H9 (cell line): ENCODE measurements at regions not wholly inside any gene's neighbourhood (a gene's known extent, or its start where the extent isn't known, plus 50 kb on each side); places are given as distances from the start of the nearest gene placed in this dataset.

Experiments used
- DNase-seq: peaks from one replicate; pipeline ENCODE4 v3.0.0-alpha.2; 2017
- H2AFZ ChIP-seq: one replicate; pipeline ENCODE4 v1.6.1; 2013; ENCODE audit warnings: mild to moderate bottlenecking, low read length, control low read depth, moderate library complexity
- H2AK5ac ChIP-seq: 2 replicates; pipeline ENCODE4 v1.6.1; 2013; ENCODE audit warnings: low read length, control low read depth, mixed read lengths; ENCODE audit not compliant: insufficient read length
- H2BK120ac ChIP-seq: one replicate; pipeline ENCODE4 v1.6.1; 2013; ENCODE audit warnings: low read depth, mild to moderate bottlenecking, low read length, control low read depth, inconsistent platforms; ENCODE audit not compliant: poor library complexity, severe bottlenecking
- H2BK12ac ChIP-seq: 2 replicates; pipeline ENCODE4 v1.6.1; 2013; ENCODE audit warnings: low read length, control low read depth, mixed read lengths, low read depth; ENCODE audit not compliant: insufficient read length
- H2BK15ac ChIP-seq: 2 replicates; pipeline ENCODE4 v1.6.1; 2013; ENCODE audit warnings: low read depth, low read length, control low read depth
- H2BK20ac ChIP-seq: one replicate; pipeline ENCODE4 v1.6.1; 2013; ENCODE audit warnings: low read depth, mild to moderate bottlenecking, low read length, control low read depth, inconsistent platforms; ENCODE audit not compliant: poor library complexity, severe bottlenecking
- H2BK5ac ChIP-seq: 2 replicates; pipeline ENCODE4 v1.6.1; 2013; ENCODE audit warnings: low read length, control low read depth, mixed read lengths; ENCODE audit not compliant: insufficient read length
- H3K14ac ChIP-seq: 2 replicates; pipeline ENCODE4 v1.6.1; 2013; ENCODE audit warnings: low read length, control low read depth; ENCODE audit not compliant: insufficient read depth
- H3K18ac ChIP-seq: 2 replicates; pipeline ENCODE4 v1.6.1; 2013; ENCODE audit warnings: low read depth, mild to moderate bottlenecking, mixed read lengths, low read length, control low read depth; ENCODE audit not compliant: insufficient read length
- H3K23ac ChIP-seq: 2 replicates; pipeline ENCODE4 v1.6.1; 2013; ENCODE audit warnings: low read length, control low read depth, mixed read lengths, low read depth; ENCODE audit not compliant: insufficient read length
- H3K23me2 ChIP-seq: 2 replicates; pipeline ENCODE4 v1.6.1; 2013; ENCODE audit warnings: low read depth, mild to moderate bottlenecking, mixed read lengths, low read length, control low read depth; ENCODE audit not compliant: insufficient read length, poor library complexity, severe bottlenecking
- H3K27ac ChIP-seq: 2 replicates; pipeline ENCODE4 v1.5.1; 2013; ENCODE audit warnings: low read length, control low read depth, mixed read lengths, low read depth; ENCODE audit not compliant: insufficient read length
- H3K27me3 ChIP-seq: 2 replicates; pipeline ENCODE4 v1.6.1; 2013; ENCODE audit warnings: low read length, control low read depth, inconsistent platforms; ENCODE audit not compliant: insufficient read depth
- H3K4ac ChIP-seq: 2 replicates; pipeline ENCODE4 v1.6.1; 2013; ENCODE audit warnings: low read depth, mild to moderate bottlenecking, control low read depth, inconsistent platforms, low read length, moderate library complexity
- H3K4me1 ChIP-seq: 2 replicates; pipeline ENCODE4 v1.6.1; 2013; ENCODE audit warnings: low read length, control low read depth, inconsistent platforms; ENCODE audit not compliant: insufficient read depth
- H3K4me2 ChIP-seq: 2 replicates; pipeline ENCODE4 v1.6.1; 2013; ENCODE audit warnings: low read length, control low read depth, mixed read lengths; ENCODE audit not compliant: insufficient read length, insufficient read depth
- H3K56ac ChIP-seq: 2 replicates; pipeline ENCODE4 v1.6.1; 2013; ENCODE audit warnings: low read depth, mild to moderate bottlenecking, mixed read lengths, low read length, control low read depth; ENCODE audit not compliant: insufficient read length
- H3K79me1 ChIP-seq: 2 replicates; pipeline ENCODE4 v1.6.1; 2013; ENCODE audit warnings: low read depth, mild to moderate bottlenecking, moderate library complexity, low read length, control low read depth, inconsistent platforms; ENCODE audit not compliant: insufficient read depth, poor library complexity, severe bottlenecking
- H3K79me2 ChIP-seq: 2 replicates; pipeline ENCODE4 v1.6.1; 2013; ENCODE audit warnings: low read length, control low read depth, inconsistent platforms; ENCODE audit not compliant: insufficient read depth
- H3K9ac ChIP-seq: 2 replicates; pipeline ENCODE4 v1.6.1; 2013; ENCODE audit warnings: low read length, control low read depth, mixed read lengths; ENCODE audit not compliant: insufficient read length; ENCODE audit errors: extremely low read depth
- H3K9me3 ChIP-seq: one replicate; pipeline ENCODE4 v1.6.1; 2013; ENCODE audit warnings: low read depth, low read length, inconsistent platforms; ENCODE audit not compliant: control insufficient read depth
- H3T11ph ChIP-seq: one replicate; pipeline ENCODE4 v1.6.1; 2013; ENCODE audit warnings: mild to moderate bottlenecking, low read length, control low read depth, inconsistent platforms
- H4K20me1 ChIP-seq: one replicate; pipeline ENCODE4 v1.6.1; 2013; ENCODE audit not compliant: control insufficient read depth, insufficient read length, insufficient read depth
- H4K5ac ChIP-seq: 2 replicates; pipeline ENCODE4 v1.6.1; 2013; ENCODE audit warnings: low read depth, mild to moderate bottlenecking, mixed read lengths, low read length, control low read depth; ENCODE audit not compliant: insufficient read length
- H4K8ac ChIP-seq: replicated peaks from 2 replicates; pipeline ENCODE4 v1.6.1; 2013; ENCODE audit warnings: low read length, control low read depth, mixed read lengths, low read depth; ENCODE audit not compliant: insufficient read length
- H4K91ac ChIP-seq: 2 replicates; pipeline ENCODE4 v1.6.1; 2013; ENCODE audit warnings: low read depth, mild to moderate bottlenecking, moderate library complexity, mixed read lengths, low read length, control low read depth; ENCODE audit not compliant: insufficient read length
- H3K27ac Mint-ChIP-seq, 3 experiments: 2 replicates in 2 of 3; 3 replicates in 1 of 3; pipeline ENCODE4 v1.8.0; 2020 to 2021; ENCODE audit warnings: mixed read lengths in 3 of 3, mild to moderate bottlenecking in 1 of 3, moderate library complexity in 1 of 3
- H3K27me3 Mint-ChIP-seq: 2 replicates; pipeline ENCODE4 v1.8.0; 2021; ENCODE audit warnings: low read depth, mild to moderate bottlenecking, moderate library complexity, mixed read lengths
- H3K36me3 Mint-ChIP-seq, 3 experiments: 2 replicates in 2 of 3; 3 replicates in 1 of 3; pipeline ENCODE4 v1.8.0; 2020 to 2021; ENCODE audit warnings: low read depth in 3 of 3, mixed read lengths in 3 of 3; ENCODE audit not compliant: insufficient read depth in 1 of 3
- H3K4me1 Mint-ChIP-seq, 2 experiments: 2 replicates each; pipeline ENCODE4 v1.8.0; 2020; ENCODE audit warnings: mixed read lengths in 2 of 2
- H3K4me3 Mint-ChIP-seq, 2 experiments: 2 replicates in 1 of 2; 3 replicates in 1 of 2; pipeline ENCODE4 v1.8.0; 2020 to 2021; ENCODE audit warnings: mild to moderate bottlenecking in 2 of 2, mixed read lengths in 2 of 2, moderate library complexity in 1 of 2
- H3K9me3 Mint-ChIP-seq, 2 experiments: 2 replicates in 1 of 2; 3 replicates in 1 of 2; pipeline ENCODE4 v1.8.0; 2020; ENCODE audit warnings: mild to moderate bottlenecking in 2 of 2, mixed read lengths in 2 of 2, moderate library complexity in 1 of 2
- CTCF ChIP-seq: fragments of 200-600 bp; sonication (generic); conservative IDR thresholded peaks from 3 replicates; pipeline ENCODE4 v1.8.0; 2021; ENCODE audit warnings: antibody characterized with exemption, mild to moderate bottlenecking
- WGBS: extraction: QIAGEN DNeasy Blood & Tissue Kit; methylation state at CpG from one replicate; pipeline ENCODE4 v1.1.7; 2013; ENCODE audit warnings: missing lambda C conversion rate, low lambda C conversion rate, mixed read lengths; ENCODE audit not compliant: insufficient read length; ENCODE audit errors: extremely low coverage; 5-methylcytosine and 5-hydroxymethylcytosine counted together

GRCh38 chr13:111845621-111846351 is 221.2 kb upstream of the SOX1 start:
- Histone ChIP-seq H2BK20ac (no peak overlapping the region), H3K4me2 (peak overlapping the region; percentile 35), H3K9ac (no peak overlapping the region), H3K4me1 (peaks cover 11% of the 10 kb centered on the region; the same call in 1 of the 2 replicates), H3K9me3 (no peaks in the 10 kb centered on the region), H4K5ac (peak overlapping the region; percentile 85), H4K8ac (no peak overlapping the region), H3K18ac (peak overlapping the region; percentile 52), H2BK12ac (no peak overlapping the region), H3K23ac (no peak overlapping the region), H4K91ac (no peak overlapping the region), H3K79me1 (no peaks in the 10 kb centered on the region), H3K56ac (no peak overlapping the region), H2BK5ac (peak overlapping the region; percentile 51), H2AK5ac (no peak overlapping the region), H3K4ac (no peak overlapping the region), H2BK15ac (no peak overlapping the region), H3K23me2 (peaks cover 4% of the 10 kb centered on the region), H3K79me2 (no peaks in the 10 kb centered on the region), H2AFZ (no peak overlapping the region), H4K20me1 (no peaks in the 10 kb centered on the region), H3K27me3 (no peaks in the 10 kb centered on the region), H2BK120ac (no peak overlapping the region), H3K27ac (peak overlapping the region; percentile 92), H3T11ph (no peak overlapping the region), H3K14ac (peak overlapping the region; percentile 54; the same call in 1 of the 2 replicates)
- no peak for TF ChIP-seq CTCF
- H3K9me3 Mint-ChIP-seq, result peaks cover 16 to 19% of the 10 kb centered on the region in 2 experiments
- H3K27me3 Mint-ChIP-seq, result no peaks in the 10 kb centered on the region
- H3K4me3 Mint-ChIP-seq, result peak overlapping the region; percentile 27 to 54
- H3K4me1 Mint-ChIP-seq, result peaks cover 36 to 39% of the 10 kb centered on the region in 2 experiments
- H3K27ac Mint-ChIP-seq, result peak overlapping the region; percentile 89 to 97 (median 91)
- peak; percentile 82 for DNase-seq
- peaks cover 0 to 14% (median 5%) of the 10 kb centered on the region in 3 experiments; a peak in 4 of 7 replicates for H3K36me3 Mint-ChIP-seq
- no CpG with 5 or more reads among the region's 29 CpGs for WGBS
